Activated T-cell treated with anti-CD3 and anti-CD28 coated beads, Interleukin-2, amount 50 U/mL, for 4 hours (primary cell): ENCODE measurements at regions not wholly inside any gene's neighbourhood (a gene's known extent, or its start where the extent isn't known, plus 50 kb on each side); places are given as distances from the start of the nearest gene placed in this dataset.
"Not testable (repeated sequence)": the region's sequence is repeated elsewhere in the genome, so short reads cannot be mapped to it uniquely, and the experiment has no call there.

Source experiments
- ATAC-seq, 2 donors: fragments of 200-7000 bp; cut with Tn5 transposase; one replicate each; pipeline ENCODE4 v1.10.0; 2021
- DNase-seq: peaks from one replicate; pipeline ENCODE4 v3.0.0-alpha.2; 2020
- H3K27me3 Mint-ChIP-seq: one replicate; pipeline ENCODE4 v1.8.0; 2021; ENCODE audit warnings: low read depth, mixed read lengths
- H3K36me3 Mint-ChIP-seq: one replicate; pipeline ENCODE4 v1.8.0; 2022; ENCODE audit warnings: mixed read lengths; ENCODE audit not compliant: insufficient read depth
- H3K4me1 Mint-ChIP-seq: one replicate; pipeline ENCODE4 v1.8.0; 2021; ENCODE audit warnings: low read depth, mixed read lengths
- H3K4me3 Mint-ChIP-seq: one replicate; pipeline ENCODE4 v1.8.0; 2021; ENCODE audit warnings: mild to moderate bottlenecking, moderate library complexity, mixed read lengths
- H3K9me3 Mint-ChIP-seq: one replicate; pipeline ENCODE4 v1.8.0; 2021; ENCODE audit warnings: mixed read lengths

- Mint-ChIP-seq H3K36me3 (no peaks in the 10 kb centered on the region), H3K4me1 (no peaks in the 10 kb centered on the region), H3K9me3 (peaks cover 25% of the 10 kb centered on the region), H3K27me3 (no peaks in the 10 kb centered on the region), H3K4me3 (no peak overlapping the region)
- ATAC-seq (no peak), DNase-seq (no peak)
Observed at GRCh38 chr9:108427751-108428150, 428.0 kb downstream of the ACTL7B start.

DNA sequence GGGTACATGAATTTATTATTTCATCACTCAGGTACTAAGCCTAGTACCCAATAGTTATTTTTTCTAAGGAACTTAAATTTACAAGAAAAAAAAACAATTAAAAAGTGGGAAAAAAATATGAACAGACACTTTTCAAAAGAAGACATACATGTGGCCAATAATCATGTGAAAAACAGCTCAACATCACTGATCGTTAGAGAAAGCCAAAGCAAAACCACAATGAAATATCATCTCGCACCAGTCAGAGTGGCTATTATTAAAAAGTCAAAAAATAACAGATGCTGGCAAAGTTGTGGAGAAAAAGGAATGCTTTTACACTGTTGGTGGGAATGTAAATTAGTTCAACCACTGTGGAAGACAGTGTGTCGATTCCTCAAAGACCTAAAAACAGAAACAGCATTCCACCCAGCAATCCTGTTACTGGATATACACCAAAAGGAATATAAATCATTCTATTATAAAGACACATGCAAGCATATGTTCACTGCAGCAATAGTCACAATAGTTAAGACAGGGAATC is 429.3 kb downstream of the ACTL7B start:
- not testable (repeated sequence) for H3K36me3 Mint-ChIP-seq

DNA sequence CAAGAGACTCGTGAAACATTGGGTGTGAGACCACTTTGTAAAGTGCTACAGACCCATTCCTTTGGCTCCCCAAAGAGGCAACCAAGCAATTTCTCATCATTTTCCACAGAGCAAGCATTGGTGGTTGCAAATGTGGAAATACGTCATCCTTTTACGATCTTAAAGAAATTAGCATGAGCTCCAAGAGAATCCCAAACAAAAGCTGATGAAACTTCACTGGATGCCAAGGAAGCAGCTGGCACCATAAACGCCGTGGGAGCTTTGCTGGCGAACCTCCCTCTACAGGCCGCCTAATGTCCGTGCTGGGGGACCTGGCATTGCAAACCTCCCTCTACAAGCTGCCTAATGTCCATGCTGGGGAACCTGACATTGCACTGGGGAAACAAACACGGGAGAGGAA is 432.4 kb downstream of the ACTL7B start:
- DNase-seq (no peak), ATAC-seq (no peak)
- Mint-ChIP-seq H3K27me3 (no peaks in the 10 kb centered on the region), H3K36me3 (no peaks in the 10 kb centered on the region), H3K9me3 (peaks cover 12% of the 10 kb centered on the region), H3K4me3 (no peak overlapping the region), H3K4me1 (no peaks in the 10 kb centered on the region)

More for the DNA sequence above, 429.3 kb downstream of the ACTL7B start:
- DNase-seq, H3K4me3 Mint-ChIP-seq, H3K4me1 Mint-ChIP-seq, H3K27me3 Mint-ChIP-seq, ATAC-seq: not testable (repeated sequence)
- peaks cover 15% of the 10 kb centered on the region for H3K9me3 Mint-ChIP-seq

- H3K36me3 Mint-ChIP-seq, result no peaks in the 10 kb centered on the region
- DNase-seq, result no peak
- peaks cover 10% of the 10 kb centered on the region for H3K9me3 Mint-ChIP-seq
- no peak overlapping the region for H3K4me3 Mint-ChIP-seq
- H3K4me1 Mint-ChIP-seq, result no peaks in the 10 kb centered on the region
- ATAC-seq, result no peak
- H3K27me3 Mint-ChIP-seq, result no peaks in the 10 kb centered on the region
Observed at GRCh38 chr9:108419379-108419778, 436.4 kb downstream of the ACTL7B start.

GRCh38 chr9:108417726-108418125 is 438.1 kb downstream of the ACTL7B start:
- no peak overlapping the region for H3K4me3 Mint-ChIP-seq
- no peak for ATAC-seq
- peaks cover 12% of the 10 kb centered on the region for H3K9me3 Mint-ChIP-seq
- no peaks in the 10 kb centered on the region for H3K4me1 Mint-ChIP-seq
- no peaks in the 10 kb centered on the region for H3K36me3 Mint-ChIP-seq
- H3K27me3 Mint-ChIP-seq, result peaks cover 3% of the 10 kb centered on the region
- no peak for DNase-seq

GRCh38 chr9:108417312-108417711 is 438.5 kb downstream of the ACTL7B start:
- H3K4me1 Mint-ChIP-seq, result no peaks in the 10 kb centered on the region

DNA sequence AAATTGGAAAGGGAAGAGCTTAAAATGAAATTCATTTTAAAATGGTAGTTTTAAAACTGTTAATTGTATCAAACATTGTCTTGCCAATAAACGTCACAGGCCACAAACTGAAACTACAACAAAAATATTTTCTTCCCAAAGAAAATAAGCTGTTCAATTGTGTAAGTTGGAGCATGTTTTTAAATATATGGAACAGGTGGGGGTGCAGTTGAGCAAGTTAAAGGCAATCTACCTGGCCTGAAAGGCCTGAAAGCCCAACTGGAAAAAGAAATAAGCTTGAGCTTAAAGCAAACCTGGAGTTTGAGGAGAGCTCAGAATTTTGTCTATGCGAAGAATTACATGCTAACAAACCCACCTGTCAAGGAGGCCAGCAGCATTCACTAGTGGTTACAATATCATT is 439.5 kb downstream of the ACTL7B start:
- Mint-ChIP-seq H3K9me3 (peaks cover 12% of the 10 kb centered on the region), H3K27me3 (peaks cover 3% of the 10 kb centered on the region), H3K36me3 (no peaks in the 10 kb centered on the region), H3K4me1 (no peaks in the 10 kb centered on the region), H3K4me3 (no peak overlapping the region)
- no peak for ATAC-seq
- DNase-seq, result no peak

More at GRCh38 chr9:108417312-108417711, 438.5 kb downstream of the ACTL7B start:
- no peaks in the 10 kb centered on the region for H3K36me3 Mint-ChIP-seq
- peaks cover 12% of the 10 kb centered on the region for H3K9me3 Mint-ChIP-seq
- H3K27me3 Mint-ChIP-seq, result peaks cover 3% of the 10 kb centered on the region
- DNase-seq, result no peak
- no peak overlapping the region for H3K4me3 Mint-ChIP-seq
- ATAC-seq, result no peak

DNA sequence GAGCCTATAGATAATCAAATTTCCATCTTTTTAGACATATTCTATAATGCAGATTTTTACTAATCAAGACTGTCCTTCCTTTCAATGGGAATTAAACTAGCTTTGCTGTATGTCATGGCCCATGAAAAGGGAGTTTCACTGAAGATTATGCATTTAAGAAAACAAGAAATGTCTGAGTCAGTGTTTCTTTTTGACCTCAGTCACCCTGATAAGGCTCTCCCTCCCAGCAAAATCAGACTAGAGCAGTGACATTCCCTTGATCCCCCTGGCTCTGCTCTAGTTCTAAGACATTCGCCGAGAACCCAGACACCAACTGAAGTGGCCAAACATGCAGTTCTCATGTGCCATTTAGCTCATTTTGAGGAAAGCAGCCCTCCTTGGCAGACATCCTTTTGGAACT is 442.0 kb downstream of the ACTL7B start:
- no peaks in the 10 kb centered on the region for H3K36me3 Mint-ChIP-seq
- DNase-seq, result no peak
- H3K27me3 Mint-ChIP-seq, result peaks cover 3% of the 10 kb centered on the region
- peaks cover 2% of the 10 kb centered on the region for H3K9me3 Mint-ChIP-seq
- ATAC-seq, result no peak
- no peaks in the 10 kb centered on the region for H3K4me1 Mint-ChIP-seq
- no peak overlapping the region for H3K4me3 Mint-ChIP-seq

DNA sequence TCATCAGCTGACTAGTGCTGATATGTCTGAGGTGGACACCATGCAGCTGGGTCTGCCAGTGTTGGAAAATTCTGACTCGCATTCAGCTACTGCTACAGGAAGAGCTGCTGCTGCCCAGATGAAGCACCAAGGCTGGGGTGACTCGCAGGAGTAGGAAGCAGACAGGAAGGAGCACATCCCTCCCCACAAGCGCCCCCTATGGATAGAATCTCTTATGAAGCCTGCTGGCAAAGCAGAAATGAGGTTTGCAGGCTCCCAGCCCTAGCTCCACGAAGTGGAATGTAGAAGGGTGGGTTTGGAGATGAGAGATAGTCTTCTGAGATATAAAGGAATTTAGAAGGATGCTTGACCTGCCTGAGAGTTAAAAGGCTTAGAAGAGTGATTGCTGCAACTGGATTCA is 443.0 kb downstream of the ACTL7B start:
- DNase-seq (no peak), ATAC-seq (no peak)
- Mint-ChIP-seq H3K36me3 (no peaks in the 10 kb centered on the region), H3K4me1 (no peaks in the 10 kb centered on the region), H3K9me3 (peaks cover 2% of the 10 kb centered on the region), H3K4me3 (no peak overlapping the region), H3K27me3 (peaks cover 3% of the 10 kb centered on the region)

- H3K4me1 Mint-ChIP-seq, result no peaks in the 10 kb centered on the region
- H3K27me3 Mint-ChIP-seq, result peaks cover 3% of the 10 kb centered on the region
- no peaks in the 10 kb centered on the region for H3K36me3 Mint-ChIP-seq
- ATAC-seq (no peak), DNase-seq (no peak)
- H3K9me3 Mint-ChIP-seq, result peaks cover 2% of the 10 kb centered on the region
- H3K4me3 Mint-ChIP-seq, result no peak overlapping the region
Observed at GRCh38 chr9:108411632-108412031, 444.2 kb downstream of the ACTL7B start.

- DNase-seq, result no peak
- Mint-ChIP-seq H3K4me3 (no peak overlapping the region), H3K36me3 (no peaks in the 10 kb centered on the region), H3K27me3 (peaks cover 3% of the 10 kb centered on the region), H3K4me1 (no peaks in the 10 kb centered on the region), H3K9me3 (peaks cover 2% of the 10 kb centered on the region)
- ATAC-seq, result no peak
Observed at GRCh38 chr9:108410161-108410560, 445.6 kb downstream of the ACTL7B start.

DNA sequence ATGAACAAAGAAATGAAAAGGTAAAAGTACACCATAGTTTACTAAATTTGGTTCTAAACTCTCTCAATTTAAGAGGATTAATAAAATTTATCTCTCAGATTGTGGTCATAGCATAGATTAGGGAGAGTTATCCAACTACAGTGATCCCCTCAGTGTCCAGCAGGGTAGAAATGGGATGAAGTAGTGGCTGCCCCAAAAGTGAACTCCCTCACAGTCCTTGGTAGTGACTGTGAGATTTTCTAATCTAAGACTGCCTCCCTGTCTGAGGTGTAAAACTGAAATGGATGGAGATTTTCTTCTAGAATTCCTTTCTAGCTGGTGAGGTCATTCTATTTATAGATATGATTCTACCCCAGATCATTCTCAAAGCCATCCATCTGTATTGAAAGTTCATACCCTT is 455.5 kb downstream of the ACTL7B start:
- DNase-seq (no peak), ATAC-seq (no peak)
- no peaks in the 10 kb centered on the region for H3K27me3 Mint-ChIP-seq
- H3K9me3 Mint-ChIP-seq, result no peaks in the 10 kb centered on the region
- no peaks in the 10 kb centered on the region for H3K36me3 Mint-ChIP-seq
- no peak overlapping the region for H3K4me3 Mint-ChIP-seq
- H3K4me1 Mint-ChIP-seq, result no peaks in the 10 kb centered on the region

GRCh38 chr9:108399851-108400250 is 455.9 kb downstream of the ACTL7B start:
- Mint-ChIP-seq H3K9me3 (no peaks in the 10 kb centered on the region), H3K4me3 (no peak overlapping the region), H3K4me1 (no peaks in the 10 kb centered on the region), H3K36me3 (no peaks in the 10 kb centered on the region), H3K27me3 (no peaks in the 10 kb centered on the region)
- DNase-seq (no peak), ATAC-seq (no peak)

GRCh38 chr9:108397286-108397685 is 458.5 kb downstream of the ACTL7B start:
- no peak for DNase-seq
- Mint-ChIP-seq H3K4me3 (no peak overlapping the region), H3K9me3 (no peaks in the 10 kb centered on the region), H3K4me1 (no peaks in the 10 kb centered on the region), H3K36me3 (no peaks in the 10 kb centered on the region), H3K27me3 (no peaks in the 10 kb centered on the region)
- no peak for ATAC-seq

DNA sequence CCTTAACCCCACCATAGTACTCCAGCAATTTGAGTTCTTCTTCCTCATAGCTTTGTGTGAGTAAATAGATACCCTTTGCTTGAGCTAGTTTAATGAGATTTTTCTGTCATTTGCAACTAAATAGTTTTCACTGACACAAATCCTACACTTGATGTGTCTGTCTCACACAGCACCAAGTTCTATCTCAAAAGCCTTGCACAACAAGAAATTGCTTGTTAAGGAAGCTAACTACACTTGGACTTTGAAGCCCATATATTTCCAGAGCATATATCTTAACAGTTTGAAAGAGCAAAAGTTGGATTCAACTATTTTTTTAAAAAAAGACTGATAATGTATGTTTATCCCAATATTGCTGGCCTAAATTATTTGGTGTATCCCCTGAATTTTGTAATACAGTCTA is 459.2 kb downstream of the ACTL7B start:
- ATAC-seq (no peak), DNase-seq (no peak)
- Mint-ChIP-seq H3K36me3 (no peaks in the 10 kb centered on the region), H3K9me3 (no peaks in the 10 kb centered on the region), H3K27me3 (no peaks in the 10 kb centered on the region), H3K4me1 (no peaks in the 10 kb centered on the region), H3K4me3 (no peak overlapping the region)

- no peaks in the 10 kb centered on the region for H3K36me3 Mint-ChIP-seq
- H3K4me1 Mint-ChIP-seq, result no peaks in the 10 kb centered on the region
- H3K27me3 Mint-ChIP-seq, result no peaks in the 10 kb centered on the region
- DNase-seq, result no peak
- no peaks in the 10 kb centered on the region for H3K9me3 Mint-ChIP-seq
- ATAC-seq, result no peak
- H3K4me3 Mint-ChIP-seq, result no peak overlapping the region
Observed at GRCh38 chr9:108396193-108396592, 459.6 kb downstream of the ACTL7B start.
